GM21529 (cell line): ENCODE measurements at regions not wholly inside any gene's neighbourhood (a gene's known extent, or its start where the extent isn't known, plus 50 kb on each side); places are given as distances from the start of the nearest gene placed in this dataset.
"Not testable (repeated sequence)": the region's sequence is repeated elsewhere in the genome, so short reads cannot be mapped to it uniquely, and the experiment has no call there.

ENCODE experiments used
- ATAC-seq: cut with Tn5 transposase; IDR thresholded peaks from one replicate; pipeline ENCODE4 v1.9.1; 2021; ENCODE audit not compliant: unreplicated experiment

DNA sequence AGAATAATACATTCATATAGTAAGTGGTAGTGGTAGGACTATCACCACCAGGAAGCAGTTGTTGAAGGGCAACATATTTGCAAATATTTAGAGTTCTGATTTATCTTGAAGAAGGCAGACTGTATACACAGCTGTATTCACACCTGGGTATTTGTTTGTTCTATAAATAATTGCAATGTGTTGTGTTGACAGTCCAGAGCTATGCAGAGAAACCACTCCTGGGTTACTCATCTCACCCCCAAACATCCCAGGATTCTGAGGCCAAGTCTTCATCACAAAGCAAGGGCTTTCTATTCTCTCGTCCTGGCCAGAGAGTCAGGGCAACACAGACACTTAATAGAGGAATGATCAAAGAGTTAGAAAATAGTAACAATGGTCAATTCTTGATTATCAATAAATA lies 102.1 kb upstream of the FAT3 start:
- ATAC-seq, result no peak

GRCh38 chr11:92111287-92111686 lies 113.3 kb upstream of the FAT3 start:
- ATAC-seq, result no peak

DNA sequence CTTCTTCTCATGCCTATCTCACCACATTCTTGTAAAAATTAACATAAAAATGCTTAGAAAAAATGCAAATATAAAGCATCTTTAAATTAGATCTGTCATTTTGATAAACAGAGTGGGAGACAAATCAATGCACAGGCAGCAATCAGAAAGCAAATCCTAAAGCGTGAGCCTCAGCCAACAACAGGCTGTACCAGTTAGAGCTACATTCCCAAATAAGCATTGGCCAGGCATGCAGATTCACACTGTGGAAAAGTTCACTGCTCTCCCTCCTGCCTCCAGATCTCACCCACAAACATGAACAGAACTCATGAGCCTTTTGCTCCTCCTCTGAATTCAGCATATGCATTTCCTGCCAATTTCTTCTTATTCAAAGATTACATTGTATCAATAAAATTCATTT lies 115.2 kb upstream of the FAT3 start:
- no peak for ATAC-seq

DNA sequence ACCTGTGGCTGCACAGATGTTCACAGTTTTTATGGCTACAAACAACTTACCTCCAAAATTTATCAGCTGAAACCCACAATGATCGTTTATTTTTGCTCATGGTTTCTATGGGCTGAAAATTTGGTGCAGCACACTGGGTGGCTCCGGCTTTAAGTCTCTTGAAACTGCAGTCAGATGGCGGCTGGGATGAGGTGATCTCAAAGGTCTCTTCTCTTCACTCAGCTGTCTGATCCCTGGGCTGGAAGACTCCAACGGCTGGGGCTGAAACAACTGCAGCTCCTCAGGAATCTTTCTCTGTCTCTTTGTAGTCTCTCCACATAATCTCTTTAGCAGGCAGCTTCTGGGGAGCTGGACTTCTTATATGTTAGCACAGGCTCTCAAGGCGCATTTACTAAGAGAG lies 117.3 kb upstream of the FAT3 start:
- ATAC-seq, result no peak

DNA sequence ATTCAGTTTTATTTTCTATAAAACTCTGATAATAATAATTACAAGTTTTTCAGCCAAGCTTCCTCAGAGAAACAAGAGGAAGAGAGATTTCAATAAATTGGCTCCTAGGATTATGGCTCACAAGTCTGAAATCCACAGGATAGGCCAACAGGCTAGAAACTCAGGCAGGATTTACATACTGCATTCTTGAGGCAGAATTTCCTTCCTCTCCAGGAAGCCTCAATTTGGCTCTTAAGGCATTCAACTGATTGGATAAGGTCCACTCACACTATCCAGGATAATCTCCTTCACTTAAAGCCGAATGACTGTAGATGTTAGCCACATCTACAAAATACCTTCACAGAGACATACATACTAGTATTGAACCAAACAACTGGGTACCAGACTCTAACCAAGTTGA lies 120.3 kb upstream of the FAT3 start:
- no peak for ATAC-seq

DNA sequence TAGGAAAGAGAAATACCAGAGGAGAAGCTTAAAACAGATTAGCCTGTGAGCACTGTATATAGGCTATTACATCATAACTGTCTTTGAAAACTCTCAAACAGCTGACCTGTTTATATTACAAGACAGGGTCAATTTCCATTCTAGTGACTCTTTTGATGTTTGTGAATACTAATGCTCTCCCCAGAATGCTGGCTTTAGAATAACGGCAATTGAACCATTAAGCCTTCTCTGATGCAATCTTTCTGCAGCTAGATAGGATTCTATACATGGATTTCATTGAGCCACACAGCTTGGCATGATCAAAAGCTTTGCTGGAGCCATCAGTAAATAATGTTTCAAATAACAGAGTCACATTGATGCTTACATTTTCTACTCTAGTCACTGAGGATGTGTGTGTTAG lies 122.7 kb upstream of the FAT3 start:
- no peak for ATAC-seq

GRCh38 chr11:92099183-92099582 lies 125.4 kb upstream of the FAT3 start:
- no peak for ATAC-seq

GRCh38 chr11:92098172-92098571 lies 126.4 kb upstream of the FAT3 start:
- no peak for ATAC-seq

DNA sequence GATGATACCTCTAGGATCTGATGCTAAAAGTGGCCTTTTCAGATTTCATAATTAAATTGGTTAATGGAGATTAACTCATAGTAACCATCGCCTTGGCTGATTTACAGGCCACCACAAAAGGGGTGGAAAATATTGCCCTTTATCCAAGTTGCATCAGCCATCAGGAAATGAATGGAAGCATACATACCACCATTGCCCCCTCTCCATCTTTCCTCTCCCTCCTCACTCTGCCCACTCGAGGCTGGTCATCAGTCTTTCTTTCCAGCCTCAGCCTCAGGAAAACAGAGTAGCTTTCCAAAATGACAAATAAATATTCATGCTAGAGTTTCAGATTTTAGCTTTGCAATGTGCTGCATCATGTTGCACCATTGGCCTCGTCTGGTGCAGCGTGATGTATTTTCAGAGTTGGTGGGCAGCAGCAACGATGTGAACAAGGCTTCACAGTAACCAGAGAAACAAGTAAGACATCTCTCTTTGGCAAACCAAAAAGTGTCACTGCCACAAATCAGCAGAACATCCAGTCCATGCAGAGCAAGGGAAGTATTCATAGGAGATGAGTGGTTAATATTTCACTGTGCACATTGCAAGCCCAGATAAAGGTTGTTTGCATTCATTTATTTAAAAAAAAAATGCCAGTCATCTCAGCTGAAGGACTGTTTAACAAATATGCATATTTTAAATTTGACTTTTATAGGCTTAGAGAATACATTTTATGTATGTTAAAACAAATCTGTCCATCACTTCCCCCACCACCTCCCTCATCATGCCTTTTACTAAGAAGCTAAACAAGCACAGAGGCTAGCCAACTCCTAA lies 136.7 kb upstream of the FAT3 start:
- ATAC-seq, result no peak

DNA sequence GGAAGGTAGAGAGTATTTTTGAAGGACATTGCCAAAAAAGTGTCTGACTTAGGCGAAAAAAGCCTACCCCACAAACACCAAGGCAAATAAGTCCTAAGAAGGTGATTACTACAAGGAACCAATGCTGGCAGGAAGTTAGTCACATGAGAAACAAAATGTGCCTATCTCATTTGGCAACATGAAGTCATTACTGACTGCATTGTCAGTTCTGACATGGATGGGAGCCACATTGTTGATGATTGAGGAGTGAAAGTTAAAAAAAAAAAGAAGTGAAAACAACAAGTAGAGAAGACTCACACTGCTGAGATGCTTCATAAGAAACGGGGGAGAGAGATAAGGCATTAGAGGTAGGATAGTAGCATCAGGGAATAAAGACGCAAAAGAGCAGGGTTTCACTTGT lies 141.5 kb upstream of the FAT3 start:
- ATAC-seq, result no peak

DNA sequence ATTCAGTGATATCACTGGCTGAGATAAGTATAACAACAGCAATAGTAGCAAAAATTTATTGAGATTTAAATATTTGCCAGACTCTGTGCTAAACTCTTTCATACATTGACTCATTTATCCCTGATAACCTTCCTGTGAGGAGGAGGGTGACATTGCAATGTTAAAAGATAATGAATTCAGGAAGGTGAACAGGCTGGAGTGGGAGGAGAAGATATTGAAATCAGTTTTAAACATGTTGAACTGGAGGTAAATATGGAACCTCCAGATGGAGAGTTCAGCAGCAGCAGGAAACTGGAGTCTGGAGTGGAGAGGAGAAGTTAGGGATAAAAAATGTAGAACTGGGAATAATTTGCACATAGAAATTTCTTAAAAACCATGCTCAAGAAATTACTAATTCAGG lies 142.0 kb upstream of the FAT3 start:
- ATAC-seq, result no peak

DNA sequence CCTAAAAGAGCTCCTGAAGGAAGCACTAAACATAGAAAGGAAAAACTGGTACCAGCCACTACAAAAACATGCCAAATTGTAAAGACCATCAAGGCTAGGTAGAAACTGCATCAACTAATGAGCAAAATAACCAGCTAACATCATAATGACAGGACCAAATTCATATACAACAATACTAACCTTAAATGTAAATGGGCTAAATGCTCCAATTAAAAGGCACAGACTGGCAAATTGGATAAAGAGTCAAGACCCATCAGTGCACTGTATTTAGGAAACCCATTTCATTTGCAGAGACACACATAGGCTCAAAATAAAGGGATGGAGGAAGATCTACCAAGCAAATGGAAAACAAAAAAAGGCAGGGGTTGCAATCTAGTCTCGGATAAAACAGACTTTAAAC lies 150.1 kb upstream of the FAT3 start:
- ATAC-seq, result not testable (repeated sequence)

GRCh38 chr11:92071660-92072059 lies 153.0 kb upstream of the FAT3 start:
- no peak for ATAC-seq

GRCh38 chr11:92070026-92070889 lies 154.4 kb upstream of the FAT3 start:
- ATAC-seq, result no peak

GRCh38 chr11:92067016-92067415 lies 157.6 kb upstream of the FAT3 start:
- ATAC-seq, result no peak

GRCh38 chr11:92061456-92062062 lies 163.1 kb upstream of the FAT3 start:
- no peak for ATAC-seq

DNA sequence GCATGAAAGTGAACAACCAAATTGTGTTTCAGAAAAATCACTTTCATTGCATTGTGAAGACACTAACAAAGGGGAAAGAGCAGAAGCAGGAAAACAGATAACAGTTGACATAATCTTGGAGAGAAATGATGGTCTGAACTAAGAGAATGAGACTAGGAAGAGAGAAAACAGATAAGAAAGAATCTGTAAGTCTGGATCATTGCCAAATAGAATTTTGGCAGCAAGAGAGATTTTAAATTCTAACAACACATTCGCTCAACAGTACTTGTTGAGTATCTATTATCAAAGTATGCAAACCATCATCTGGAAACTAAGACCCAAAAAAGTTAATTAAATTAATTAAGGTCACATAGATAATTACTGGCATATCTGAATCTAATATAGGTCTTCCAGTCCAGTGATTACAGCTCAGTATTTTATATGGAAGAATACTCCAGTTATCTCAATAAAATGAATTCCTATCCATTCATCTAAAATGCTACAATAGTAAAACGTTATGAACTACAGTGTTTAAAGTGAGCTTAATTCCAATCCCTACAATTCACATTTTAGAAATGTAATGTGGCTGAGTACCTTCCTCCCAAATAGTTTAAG lies 166.7 kb upstream of the FAT3 start:
- ATAC-seq, result no peak

DNA sequence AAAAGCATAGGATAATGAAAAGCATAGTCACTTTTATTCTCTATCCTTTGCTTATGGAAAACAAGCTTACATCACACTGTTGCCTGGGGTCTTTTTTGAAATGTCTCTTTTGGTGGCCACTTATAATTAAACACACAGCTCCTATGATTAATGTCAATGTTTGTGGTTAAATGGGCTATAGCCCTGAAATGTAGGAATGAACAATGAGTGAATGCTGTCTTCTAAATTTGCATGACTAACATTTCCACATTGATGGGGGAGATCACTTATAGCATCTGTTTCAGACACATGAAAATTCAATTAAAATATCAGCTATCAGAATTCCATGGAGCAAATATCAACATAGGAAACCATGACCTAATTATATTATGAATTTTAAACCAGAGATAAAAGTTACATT lies 171.4 kb upstream of the FAT3 start:
- no peak for ATAC-seq

DNA sequence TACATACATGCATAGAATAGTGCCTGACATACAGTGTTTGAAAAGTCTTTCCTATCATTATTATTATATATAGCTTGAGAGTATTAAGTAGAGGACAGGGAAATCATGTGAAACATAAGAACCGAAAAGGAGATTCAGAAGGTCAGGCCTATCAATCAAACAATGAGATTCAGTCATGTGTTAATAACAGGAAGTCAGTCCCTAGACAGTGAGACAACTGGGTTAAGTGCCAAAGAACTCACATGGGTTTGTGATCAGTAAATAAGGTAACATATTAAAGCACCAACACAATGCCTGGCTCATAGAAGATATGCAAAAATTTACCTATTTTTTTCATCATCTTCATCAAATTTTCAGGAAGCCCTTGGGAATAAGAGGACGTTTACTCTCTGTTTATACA lies 174.3 kb upstream of the FAT3 start:
- ATAC-seq, result no peak

DNA sequence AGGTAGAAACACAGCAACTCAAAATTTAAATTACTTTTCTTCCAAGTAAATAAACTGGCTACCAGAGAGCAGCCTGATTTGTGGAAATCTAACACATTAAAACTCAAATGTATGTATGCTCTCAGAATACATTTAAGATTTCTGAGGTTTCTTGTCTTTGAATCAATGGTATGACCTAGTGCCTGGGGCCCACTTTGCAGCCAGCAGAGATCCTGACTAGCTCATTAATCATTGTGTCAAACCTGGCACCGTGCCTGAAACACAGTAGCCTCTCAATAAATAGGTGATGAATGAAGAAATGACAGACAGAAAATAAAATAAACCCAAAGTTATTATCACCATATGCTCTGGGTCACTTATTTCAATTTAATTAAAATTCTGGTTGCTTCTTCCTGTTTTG lies 176.2 kb upstream of the FAT3 start:
- ATAC-seq, result no peak

GRCh38 chr11:92046103-92046502 lies 178.5 kb upstream of the FAT3 start:
- ATAC-seq, result no peak

- no peak for ATAC-seq
Observed at GRCh38 chr11:92045301-92045700, 179.3 kb upstream of the FAT3 start.
